ENCODE measurements at regions not wholly inside any gene's neighbourhood (a gene's known extent, or its start where the extent isn't known, plus 50 kb on each side); places are given as distances from the start of the nearest gene placed in this dataset.
"Not testable (repeated sequence)": the region's sequence is repeated elsewhere in the genome, so short reads cannot be mapped to it uniquely, and the experiment has no call there.

DNA sequence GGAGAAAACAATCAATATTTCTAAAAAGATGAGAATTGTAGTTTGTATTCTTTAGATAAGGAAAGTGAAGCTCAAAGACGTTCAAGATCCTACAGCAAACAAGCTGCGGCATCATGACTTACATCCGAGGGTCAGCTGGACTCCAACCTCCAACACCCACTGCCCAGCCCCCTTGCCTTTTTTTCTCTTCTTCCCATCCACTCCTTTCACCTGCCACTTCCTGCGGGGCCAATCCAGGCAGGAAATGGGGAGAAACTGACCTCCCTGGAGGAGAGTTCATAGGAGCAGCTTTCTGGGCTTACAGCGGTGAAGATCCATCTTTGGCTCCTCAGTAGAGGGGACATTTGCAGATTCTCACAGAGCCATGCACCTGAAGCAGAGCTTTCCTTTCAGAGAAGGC is 361.5 kb downstream of the PTPRU start:
- no peak for DNase-seq (ENCODE audit: low read depth, low spot score)

DNA sequence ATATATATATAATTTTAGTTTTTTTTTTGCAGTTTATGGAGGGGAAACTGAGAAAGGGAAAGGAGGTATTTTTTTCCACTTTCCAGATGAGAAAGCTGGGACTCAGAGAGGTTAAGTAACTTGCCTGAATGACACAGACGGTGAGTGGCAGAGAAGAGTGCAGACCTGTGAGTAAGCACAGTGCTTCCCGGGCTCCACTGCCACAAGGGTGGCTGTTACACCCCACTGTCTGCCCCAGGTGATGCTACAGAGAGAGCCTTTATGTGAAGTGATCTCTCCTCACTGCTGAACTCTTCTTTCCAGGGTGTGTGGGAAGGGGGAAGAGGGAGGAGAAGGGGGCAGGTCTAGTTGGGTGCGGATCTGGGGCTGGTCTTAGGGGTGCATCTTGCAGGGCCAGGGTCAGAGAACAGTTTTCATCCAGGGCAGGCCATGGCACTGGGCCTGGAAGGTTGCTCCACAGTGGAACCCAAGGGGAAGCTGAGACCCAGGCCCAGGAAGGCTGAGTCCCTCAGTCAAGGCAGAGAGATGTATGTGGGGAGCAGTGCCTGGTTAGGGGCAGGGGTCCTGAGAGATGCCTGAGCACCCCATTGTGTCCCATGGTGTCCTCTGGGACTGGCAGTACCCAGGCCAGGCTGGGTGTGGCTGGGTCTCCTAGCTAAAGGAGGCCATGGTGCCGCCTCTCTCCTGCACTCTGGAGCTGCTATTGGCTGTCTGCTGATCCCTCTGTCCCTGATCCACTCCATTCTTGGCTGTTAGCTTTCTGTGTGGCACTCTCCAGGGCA is 357.5 kb downstream of the PTPRU start:
- DNase-seq (ENCODE audit: low read depth, low spot score): no peak

GRCh38 chr1:29592731-29593130 is 356.4 kb downstream of the PTPRU start:
- no peak for DNase-seq (ENCODE audit: low read depth, low spot score)

- no peak for DNase-seq (ENCODE audit: low read depth, low spot score)
Observed at GRCh38 chr1:29592261-29592615, 355.9 kb downstream of the PTPRU start.

DNA sequence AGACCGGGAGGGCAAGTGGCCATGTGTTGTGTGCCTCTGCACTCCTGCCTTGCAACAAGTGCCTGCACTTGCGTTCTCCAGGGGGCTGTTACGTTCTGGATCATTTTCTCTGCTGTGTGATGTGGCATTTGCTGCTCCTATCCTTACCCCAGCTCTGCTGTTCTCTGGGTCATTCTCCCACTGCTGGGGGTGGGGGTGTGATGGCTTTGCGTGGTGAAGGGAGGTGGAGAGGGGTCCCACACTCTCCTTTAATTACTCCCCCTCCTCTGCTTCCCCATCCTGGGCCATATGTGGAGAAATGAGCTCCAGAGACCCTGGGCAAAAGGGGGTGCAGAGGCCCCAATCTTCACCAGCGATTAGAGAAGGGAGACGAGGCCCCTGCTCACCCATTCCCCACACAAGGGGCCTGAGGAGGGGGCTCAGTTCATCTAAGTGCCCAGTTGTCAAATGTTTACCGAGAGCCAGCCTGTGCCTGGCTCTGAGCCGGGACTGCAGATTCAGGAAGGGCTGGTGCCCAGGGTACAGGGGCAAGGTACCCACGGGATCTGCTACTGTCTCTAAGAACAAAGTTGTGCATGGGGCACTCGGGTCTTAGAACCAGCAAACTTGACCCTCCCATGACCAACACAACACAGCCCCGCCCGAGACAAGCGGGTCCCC is 355.4 kb downstream of the PTPRU start:
- DNase-seq (ENCODE audit: low read depth, low spot score): no peak

DNA sequence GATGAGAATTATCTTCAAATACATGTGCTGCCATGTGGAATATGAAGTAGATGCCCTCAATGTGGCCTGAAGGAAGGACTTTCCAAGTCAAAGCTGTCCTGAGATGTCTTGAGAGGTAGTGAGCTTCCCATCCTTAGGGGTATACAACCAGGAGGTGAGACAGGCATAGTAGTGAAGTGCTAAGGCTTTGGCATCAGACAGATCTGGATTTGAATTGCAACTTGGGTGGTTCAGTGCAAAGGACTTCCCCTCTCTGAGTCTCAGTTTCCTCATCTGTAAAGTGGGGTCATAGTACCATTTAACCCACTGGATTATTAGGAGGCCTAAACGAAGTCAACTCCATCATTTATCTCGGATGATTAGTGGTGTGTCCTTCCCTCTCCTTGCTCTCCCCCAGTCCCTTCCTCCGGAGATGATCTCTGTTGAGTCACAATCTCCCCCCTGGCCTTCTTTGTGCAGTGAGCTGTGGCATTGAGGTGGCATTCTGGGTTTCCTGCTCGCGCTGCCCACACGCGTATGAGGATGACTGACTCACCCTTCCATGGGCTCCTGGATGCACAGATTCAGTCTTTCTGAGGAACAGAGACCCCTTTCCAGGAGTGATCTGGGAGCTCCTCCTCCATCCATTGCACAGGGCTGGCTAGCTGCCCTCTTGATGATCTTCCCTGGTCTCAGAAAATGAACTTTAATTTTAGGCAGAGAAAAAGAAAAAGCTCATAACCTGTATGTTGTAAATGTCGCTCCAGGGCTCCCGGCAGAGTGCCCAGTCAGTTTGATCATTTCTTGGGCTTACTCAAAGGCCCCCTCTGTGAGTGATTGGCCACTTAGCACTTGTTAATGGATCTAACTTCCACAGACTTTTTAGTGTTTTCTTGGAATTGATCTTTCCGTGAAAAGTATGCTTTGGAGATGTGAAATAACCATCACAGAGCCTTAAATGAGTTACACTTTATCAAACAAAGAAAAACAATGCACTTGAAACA is 354.6 kb downstream of the PTPRU start:
- DNase-seq (ENCODE audit: low read depth, low spot score): peak; percentile 58

- DNase-seq (ENCODE audit: low read depth, low spot score): not testable (repeated sequence)
Observed at GRCh38 chr1:29589716-29590115, 353.4 kb downstream of the PTPRU start.

GRCh38 chr1:29586991-29587745 is 350.8 kb downstream of the PTPRU start:
- peak; percentile 20 for DNase-seq (ENCODE audit: low read depth, low spot score)

DNA sequence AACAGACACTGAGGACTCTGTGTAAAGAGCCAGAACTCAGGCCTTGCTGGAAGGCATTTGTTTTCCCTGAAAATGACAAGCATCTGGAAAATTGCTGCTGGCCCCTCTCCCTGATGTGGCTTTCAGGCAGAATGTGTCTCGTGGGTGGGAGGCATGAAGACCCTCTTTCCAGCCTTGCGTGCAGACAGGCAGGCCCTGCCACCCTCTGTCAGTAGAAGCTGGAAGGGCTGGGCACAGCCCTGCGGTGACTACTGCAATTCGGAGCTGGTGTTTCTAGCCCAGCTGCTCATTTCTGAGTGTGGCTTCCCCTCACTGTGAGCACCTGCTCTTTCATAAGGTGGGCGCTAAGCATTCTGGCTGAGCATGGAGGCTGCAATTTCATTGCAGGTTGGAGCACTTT is 349.9 kb downstream of the PTPRU start:
- no peak for DNase-seq (ENCODE audit: low read depth, low spot score)

DNA sequence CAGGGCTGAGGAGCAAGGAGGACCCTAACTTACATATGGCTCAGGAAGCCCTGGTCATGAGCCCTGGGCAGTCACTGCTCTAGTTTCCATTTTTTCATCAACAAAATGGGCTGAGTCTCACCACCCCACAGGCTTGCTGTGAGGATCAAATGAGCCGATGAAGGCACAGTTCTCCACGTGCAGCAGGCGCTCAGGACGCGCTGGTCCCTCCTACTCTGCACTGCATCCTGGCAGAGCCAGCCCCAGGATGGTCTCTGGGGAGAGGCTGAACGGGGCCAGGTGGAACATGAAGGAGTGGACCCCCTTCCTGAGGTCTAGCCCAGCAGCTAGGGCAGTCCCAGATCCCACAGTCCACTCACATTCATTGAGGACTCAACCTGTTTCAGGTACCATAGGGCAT is 349.3 kb downstream of the PTPRU start:
- DNase-seq (ENCODE audit: low read depth, low spot score): no peak

DNA sequence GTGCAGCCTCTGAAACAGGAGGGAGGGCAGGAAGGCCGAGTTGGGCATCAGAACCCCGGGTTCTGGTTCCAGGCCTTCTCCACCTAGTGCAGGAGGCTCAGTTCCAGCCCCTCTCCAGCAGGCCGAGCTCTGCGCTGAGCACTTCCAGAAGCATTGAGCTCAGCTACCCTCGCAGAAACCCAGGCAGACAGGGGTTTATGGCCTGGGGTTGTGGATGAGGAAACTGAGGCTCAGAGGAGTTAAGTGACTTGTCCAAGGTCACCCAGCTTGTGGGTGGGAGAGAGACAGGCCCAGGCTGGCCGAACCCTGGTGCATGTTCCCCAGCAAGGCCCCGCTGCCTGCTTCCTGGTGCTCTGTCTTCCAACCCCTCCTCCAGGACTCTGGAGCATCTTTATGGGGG is 348.9 kb downstream of the PTPRU start:
- DNase-seq (ENCODE audit: low read depth, low spot score): no peak

GRCh38 chr1:29584776-29585175 is 348.5 kb downstream of the PTPRU start:
- DNase-seq (ENCODE audit: low read depth, low spot score): peak; percentile 65

DNA sequence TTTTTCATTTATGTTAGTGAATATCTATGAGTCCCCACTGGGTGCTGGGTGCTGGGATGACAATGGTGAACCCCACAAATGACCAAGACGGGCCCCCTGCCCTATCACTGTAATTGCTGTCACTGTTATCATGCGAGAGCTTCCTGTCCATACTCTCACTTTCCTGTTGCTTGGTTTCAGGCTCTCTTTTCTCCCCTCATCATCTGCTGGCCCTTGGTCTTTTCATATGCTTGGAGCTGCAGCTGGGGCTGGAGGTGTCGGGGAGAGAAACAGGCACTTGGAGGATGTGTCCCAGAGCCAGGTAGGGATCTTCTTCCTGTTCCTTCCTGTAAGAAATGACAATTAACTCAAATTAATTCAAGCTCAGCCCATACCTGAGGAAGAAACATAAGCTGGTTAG is 348.0 kb downstream of the PTPRU start:
- no peak for DNase-seq (ENCODE audit: low read depth, low spot score)

DNA sequence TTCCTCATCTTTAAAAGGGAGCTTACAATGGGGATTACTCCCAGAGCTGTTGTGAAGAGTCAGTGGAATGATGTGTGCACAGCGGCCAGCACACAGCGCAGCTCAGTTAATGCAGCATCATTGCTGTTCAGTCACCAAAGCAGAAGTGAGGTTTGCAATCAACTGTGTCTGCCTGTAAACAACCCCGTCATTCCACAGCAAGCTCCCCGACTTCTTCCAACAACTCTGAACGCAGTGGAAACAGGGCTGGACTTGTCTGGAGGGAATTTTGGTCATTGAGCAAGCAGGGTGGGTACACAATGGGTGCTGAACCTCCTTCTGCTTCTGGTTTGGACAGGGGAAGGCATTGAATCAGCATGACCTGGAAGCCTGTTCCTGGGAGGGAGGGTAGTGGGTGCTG is 347.4 kb downstream of the PTPRU start:
- DNase-seq (ENCODE audit: low read depth, low spot score): no peak

GRCh38 chr1:29581256-29581655 is 344.9 kb downstream of the PTPRU start:
- peak; percentile 46 for DNase-seq (ENCODE audit: low read depth, low spot score)

DNA sequence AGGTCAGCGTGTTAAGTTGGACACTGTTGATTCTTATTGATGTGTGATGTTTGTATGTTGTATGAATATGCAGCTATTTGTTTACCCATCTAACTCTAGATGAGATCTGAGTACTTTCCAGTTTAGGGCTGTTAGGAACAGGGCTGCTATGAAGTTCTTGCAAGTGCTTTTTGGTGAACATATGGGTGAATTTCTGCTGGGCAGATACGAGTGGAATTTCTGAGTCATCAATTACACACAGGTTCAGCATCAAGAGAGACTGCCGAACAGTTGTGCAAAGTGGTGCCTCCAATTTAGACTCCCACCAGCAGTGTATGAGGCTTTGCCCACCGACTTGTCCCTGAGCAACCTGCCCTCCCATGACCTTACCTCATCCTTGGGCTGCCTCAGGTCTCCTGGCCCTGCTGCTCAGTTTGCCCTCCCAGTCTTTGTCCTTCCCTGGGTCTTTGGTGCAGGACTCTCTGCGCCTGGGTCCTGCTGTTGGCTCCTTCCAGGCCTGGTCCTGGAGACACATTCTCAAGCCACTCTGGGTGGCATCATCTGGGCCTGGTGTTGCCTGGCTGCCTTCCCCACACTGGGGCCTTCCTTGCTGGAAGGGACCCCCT is 343.6 kb downstream of the PTPRU start:
- DNase-seq (ENCODE audit: low read depth, low spot score): peak; percentile 86

GRCh38 chr1:29577512-29577911 is 341.2 kb downstream of the PTPRU start:
- DNase-seq (ENCODE audit: low read depth, low spot score): no peak

DNA sequence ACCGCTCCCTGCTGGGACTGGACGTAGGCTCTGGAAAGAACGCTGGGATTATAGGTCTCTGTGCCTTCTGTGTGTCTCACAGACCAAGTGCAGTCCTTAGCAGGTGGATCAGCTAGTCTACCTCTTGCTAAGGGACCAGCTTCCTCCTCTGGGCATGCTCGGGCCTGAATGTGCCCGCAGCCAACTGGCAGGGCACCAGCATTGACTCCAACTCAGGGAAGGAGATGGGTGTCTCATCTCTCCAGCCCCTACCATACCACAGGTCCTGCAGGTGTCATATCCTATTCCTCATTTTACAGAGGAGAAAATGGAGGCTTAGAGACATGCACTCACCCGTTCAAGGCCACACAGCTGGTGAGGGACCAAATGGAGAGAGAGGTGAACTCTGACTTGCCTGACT is 340.2 kb downstream of the PTPRU start:
- no peak for DNase-seq (ENCODE audit: low read depth, low spot score)

GRCh38 chr1:29575826-29576225 is 339.5 kb downstream of the PTPRU start:
- no peak for DNase-seq (ENCODE audit: low read depth, low spot score)

DNA sequence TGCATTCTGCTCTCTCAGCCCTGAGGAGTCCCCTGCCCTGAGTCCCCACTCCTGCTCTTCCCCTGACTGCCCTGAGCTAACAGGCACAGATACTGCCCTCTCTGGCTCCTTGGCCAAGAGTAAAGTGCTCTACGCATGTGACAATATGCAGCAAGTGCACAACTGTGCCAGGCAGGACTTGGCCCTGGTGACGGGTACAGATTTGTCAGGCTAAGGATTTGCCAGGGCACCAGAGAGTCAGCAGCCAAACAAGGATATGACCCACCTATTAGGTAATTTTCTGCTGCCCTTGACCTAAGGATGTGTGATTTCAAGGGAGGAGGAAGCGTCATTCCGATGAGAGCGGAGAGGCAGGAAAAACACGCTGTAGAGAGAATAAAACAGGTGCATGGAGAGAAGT is 339.0 kb downstream of the PTPRU start:
- DNase-seq (ENCODE audit: low read depth, low spot score): no peak

- DNase-seq (ENCODE audit: low read depth, low spot score): no peak
Observed at GRCh38 chr1:29574871-29575270, 338.5 kb downstream of the PTPRU start.

All from astrocyte of the hippocampus (primary cell).